H9 (cell line): ENCODE measurements at regions not wholly inside any gene's neighbourhood (a gene's known extent, or its start where the extent isn't known, plus 50 kb on each side); places are given as distances from the start of the nearest gene placed in this dataset.

Experiments
- DNase-seq: peaks from one replicate; pipeline ENCODE4 v3.0.0-alpha.2; 2017
- H2AFZ ChIP-seq: one replicate; pipeline ENCODE4 v1.6.1; 2013; ENCODE audit warnings: mild to moderate bottlenecking, low read length, control low read depth, moderate library complexity
- H2AK5ac ChIP-seq: 2 replicates; pipeline ENCODE4 v1.6.1; 2013; ENCODE audit warnings: low read length, control low read depth, mixed read lengths; ENCODE audit not compliant: insufficient read length
- H2BK120ac ChIP-seq: one replicate; pipeline ENCODE4 v1.6.1; 2013; ENCODE audit warnings: low read depth, mild to moderate bottlenecking, low read length, control low read depth, inconsistent platforms; ENCODE audit not compliant: poor library complexity, severe bottlenecking
- H2BK12ac ChIP-seq: 2 replicates; pipeline ENCODE4 v1.6.1; 2013; ENCODE audit warnings: low read length, control low read depth, mixed read lengths, low read depth; ENCODE audit not compliant: insufficient read length
- H2BK15ac ChIP-seq: 2 replicates; pipeline ENCODE4 v1.6.1; 2013; ENCODE audit warnings: low read depth, low read length, control low read depth
- H2BK20ac ChIP-seq: one replicate; pipeline ENCODE4 v1.6.1; 2013; ENCODE audit warnings: low read depth, mild to moderate bottlenecking, low read length, control low read depth, inconsistent platforms; ENCODE audit not compliant: poor library complexity, severe bottlenecking
- H2BK5ac ChIP-seq: 2 replicates; pipeline ENCODE4 v1.6.1; 2013; ENCODE audit warnings: low read length, control low read depth, mixed read lengths; ENCODE audit not compliant: insufficient read length
- H3K14ac ChIP-seq: 2 replicates; pipeline ENCODE4 v1.6.1; 2013; ENCODE audit warnings: low read length, control low read depth; ENCODE audit not compliant: insufficient read depth
- H3K18ac ChIP-seq: 2 replicates; pipeline ENCODE4 v1.6.1; 2013; ENCODE audit warnings: low read depth, mild to moderate bottlenecking, mixed read lengths, low read length, control low read depth; ENCODE audit not compliant: insufficient read length
- H3K23ac ChIP-seq: 2 replicates; pipeline ENCODE4 v1.6.1; 2013; ENCODE audit warnings: low read length, control low read depth, mixed read lengths, low read depth; ENCODE audit not compliant: insufficient read length
- H3K23me2 ChIP-seq: 2 replicates; pipeline ENCODE4 v1.6.1; 2013; ENCODE audit warnings: low read depth, mild to moderate bottlenecking, mixed read lengths, low read length, control low read depth; ENCODE audit not compliant: insufficient read length, poor library complexity, severe bottlenecking
- H3K27ac ChIP-seq: 2 replicates; pipeline ENCODE4 v1.5.1; 2013; ENCODE audit warnings: low read length, control low read depth, mixed read lengths, low read depth; ENCODE audit not compliant: insufficient read length
- H3K27me3 ChIP-seq: 2 replicates; pipeline ENCODE4 v1.6.1; 2013; ENCODE audit warnings: low read length, control low read depth, inconsistent platforms; ENCODE audit not compliant: insufficient read depth
- H3K4ac ChIP-seq: 2 replicates; pipeline ENCODE4 v1.6.1; 2013; ENCODE audit warnings: low read depth, mild to moderate bottlenecking, control low read depth, inconsistent platforms, low read length, moderate library complexity
- H3K4me1 ChIP-seq: 2 replicates; pipeline ENCODE4 v1.6.1; 2013; ENCODE audit warnings: low read length, control low read depth, inconsistent platforms; ENCODE audit not compliant: insufficient read depth
- H3K4me2 ChIP-seq: 2 replicates; pipeline ENCODE4 v1.6.1; 2013; ENCODE audit warnings: low read length, control low read depth, mixed read lengths; ENCODE audit not compliant: insufficient read length, insufficient read depth
- H3K56ac ChIP-seq: 2 replicates; pipeline ENCODE4 v1.6.1; 2013; ENCODE audit warnings: low read depth, mild to moderate bottlenecking, mixed read lengths, low read length, control low read depth; ENCODE audit not compliant: insufficient read length
- H3K79me1 ChIP-seq: 2 replicates; pipeline ENCODE4 v1.6.1; 2013; ENCODE audit warnings: low read depth, mild to moderate bottlenecking, moderate library complexity, low read length, control low read depth, inconsistent platforms; ENCODE audit not compliant: insufficient read depth, poor library complexity, severe bottlenecking
- H3K79me2 ChIP-seq: 2 replicates; pipeline ENCODE4 v1.6.1; 2013; ENCODE audit warnings: low read length, control low read depth, inconsistent platforms; ENCODE audit not compliant: insufficient read depth
- H3K9ac ChIP-seq: 2 replicates; pipeline ENCODE4 v1.6.1; 2013; ENCODE audit warnings: low read length, control low read depth, mixed read lengths; ENCODE audit not compliant: insufficient read length; ENCODE audit errors: extremely low read depth
- H3K9me3 ChIP-seq: one replicate; pipeline ENCODE4 v1.6.1; 2013; ENCODE audit warnings: low read depth, low read length, inconsistent platforms; ENCODE audit not compliant: control insufficient read depth
- H3T11ph ChIP-seq: one replicate; pipeline ENCODE4 v1.6.1; 2013; ENCODE audit warnings: mild to moderate bottlenecking, low read length, control low read depth, inconsistent platforms
- H4K20me1 ChIP-seq: one replicate; pipeline ENCODE4 v1.6.1; 2013; ENCODE audit not compliant: control insufficient read depth, insufficient read length, insufficient read depth
- H4K5ac ChIP-seq: 2 replicates; pipeline ENCODE4 v1.6.1; 2013; ENCODE audit warnings: low read depth, mild to moderate bottlenecking, mixed read lengths, low read length, control low read depth; ENCODE audit not compliant: insufficient read length
- H4K8ac ChIP-seq: replicated peaks from 2 replicates; pipeline ENCODE4 v1.6.1; 2013; ENCODE audit warnings: low read length, control low read depth, mixed read lengths, low read depth; ENCODE audit not compliant: insufficient read length
- H4K91ac ChIP-seq: 2 replicates; pipeline ENCODE4 v1.6.1; 2013; ENCODE audit warnings: low read depth, mild to moderate bottlenecking, moderate library complexity, mixed read lengths, low read length, control low read depth; ENCODE audit not compliant: insufficient read length
- H3K27ac Mint-ChIP-seq, 3 experiments: 2 replicates in 2 of 3; 3 replicates in 1 of 3; pipeline ENCODE4 v1.8.0; 2020 to 2021; ENCODE audit warnings: mixed read lengths in 3 of 3, mild to moderate bottlenecking in 1 of 3, moderate library complexity in 1 of 3
- H3K27me3 Mint-ChIP-seq: 2 replicates; pipeline ENCODE4 v1.8.0; 2021; ENCODE audit warnings: low read depth, mild to moderate bottlenecking, moderate library complexity, mixed read lengths
- H3K36me3 Mint-ChIP-seq, 3 experiments: 2 replicates in 2 of 3; 3 replicates in 1 of 3; pipeline ENCODE4 v1.8.0; 2020 to 2021; ENCODE audit warnings: low read depth in 3 of 3, mixed read lengths in 3 of 3; ENCODE audit not compliant: insufficient read depth in 1 of 3
- H3K4me1 Mint-ChIP-seq, 2 experiments: 2 replicates each; pipeline ENCODE4 v1.8.0; 2020; ENCODE audit warnings: mixed read lengths in 2 of 2
- H3K4me3 Mint-ChIP-seq, 2 experiments: 2 replicates in 1 of 2; 3 replicates in 1 of 2; pipeline ENCODE4 v1.8.0; 2020 to 2021; ENCODE audit warnings: mild to moderate bottlenecking in 2 of 2, mixed read lengths in 2 of 2, moderate library complexity in 1 of 2
- H3K9me3 Mint-ChIP-seq, 2 experiments: 2 replicates in 1 of 2; 3 replicates in 1 of 2; pipeline ENCODE4 v1.8.0; 2020; ENCODE audit warnings: mild to moderate bottlenecking in 2 of 2, mixed read lengths in 2 of 2, moderate library complexity in 1 of 2
- WGBS: extraction: QIAGEN DNeasy Blood & Tissue Kit; methylation state at CpG from one replicate; pipeline ENCODE4 v1.1.7; 2013; ENCODE audit warnings: missing lambda C conversion rate, low lambda C conversion rate, mixed read lengths; ENCODE audit not compliant: insufficient read length; ENCODE audit errors: extremely low coverage; 5-methylcytosine and 5-hydroxymethylcytosine counted together
- TF ChIP-seq, protein P1 (sequence below): fragments of 200-600 bp; sonication (generic); conservative IDR thresholded peaks from 3 replicates; pipeline ENCODE4 v1.8.0; 2021; ENCODE audit warnings: antibody characterized with exemption, mild to moderate bottlenecking

DNA sequence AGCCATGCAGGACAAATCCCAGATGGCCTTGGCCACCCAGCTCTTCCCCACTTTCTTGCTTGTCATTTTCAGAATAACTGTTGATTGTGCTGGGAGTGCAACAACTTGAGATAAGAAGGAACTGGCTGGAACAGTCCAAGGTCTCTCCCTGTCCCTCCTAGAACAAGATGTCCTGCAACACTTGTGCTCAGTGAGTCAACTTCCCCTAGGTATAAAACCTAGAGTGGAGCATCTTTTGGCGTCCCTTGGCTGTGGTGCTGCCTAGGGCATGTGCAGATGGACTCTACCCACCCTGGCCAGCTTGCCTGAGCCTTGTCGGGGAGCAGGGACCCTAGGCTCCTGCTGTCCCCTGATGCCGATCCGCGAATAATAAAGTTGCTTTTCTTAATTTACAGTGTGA lies 50.7 kb upstream of the SLC22A11 start:
- no CpG with 5 or more reads among the region's 5 CpGs for WGBS
- H4K20me1 ChIP-seq: no peaks in the 10 kb centered on the region

More for the DNA sequence above, 50.7 kb upstream of the SLC22A11 start:
- no peaks in the 10 kb centered on the region for H3K36me3 Mint-ChIP-seq
- Histone ChIP-seq H3K4me1 (no peaks in the 10 kb centered on the region), H2BK120ac (no peak overlapping the region), H3K79me2 (no peaks in the 10 kb centered on the region), H2BK5ac (no peak overlapping the region), H3K18ac (no peak overlapping the region), H2BK20ac (no peak overlapping the region), H4K5ac (no peak overlapping the region), H4K91ac (no peak overlapping the region), H3K4ac (no peak overlapping the region), H3K79me1 (no peaks in the 10 kb centered on the region), H3K27me3 (no peaks in the 10 kb centered on the region), H2BK12ac (no peak overlapping the region), H3T11ph (no peak overlapping the region), H3K14ac (no peak overlapping the region; the same call in 1 of the 2 replicates), H2BK15ac (no peak overlapping the region), H3K56ac (no peak overlapping the region), H3K27ac (no peak overlapping the region), H3K9me3 (no peaks in the 10 kb centered on the region), H3K23me2 (no peaks in the 10 kb centered on the region), H2AFZ (no peak overlapping the region), H3K4me2 (no peak overlapping the region), H4K8ac (no peak overlapping the region), H2AK5ac (no peak overlapping the region), H3K9ac (no peak overlapping the region), H3K23ac (no peak overlapping the region)
- TF ChIP-seq, protein P1, sequence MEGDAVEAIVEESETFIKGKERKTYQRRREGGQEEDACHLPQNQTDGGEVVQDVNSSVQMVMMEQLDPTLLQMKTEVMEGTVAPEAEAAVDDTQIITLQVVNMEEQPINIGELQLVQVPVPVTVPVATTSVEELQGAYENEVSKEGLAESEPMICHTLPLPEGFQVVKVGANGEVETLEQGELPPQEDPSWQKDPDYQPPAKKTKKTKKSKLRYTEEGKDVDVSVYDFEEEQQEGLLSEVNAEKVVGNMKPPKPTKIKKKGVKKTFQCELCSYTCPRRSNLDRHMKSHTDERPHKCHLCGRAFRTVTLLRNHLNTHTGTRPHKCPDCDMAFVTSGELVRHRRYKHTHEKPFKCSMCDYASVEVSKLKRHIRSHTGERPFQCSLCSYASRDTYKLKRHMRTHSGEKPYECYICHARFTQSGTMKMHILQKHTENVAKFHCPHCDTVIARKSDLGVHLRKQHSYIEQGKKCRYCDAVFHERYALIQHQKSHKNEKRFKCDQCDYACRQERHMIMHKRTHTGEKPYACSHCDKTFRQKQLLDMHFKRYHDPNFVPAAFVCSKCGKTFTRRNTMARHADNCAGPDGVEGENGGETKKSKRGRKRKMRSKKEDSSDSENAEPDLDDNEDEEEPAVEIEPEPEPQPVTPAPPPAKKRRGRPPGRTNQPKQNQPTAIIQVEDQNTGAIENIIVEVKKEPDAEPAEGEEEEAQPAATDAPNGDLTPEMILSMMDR: no peak
- no peak for DNase-seq
- no peak overlapping the region for H3K4me3 Mint-ChIP-seq
- H3K27ac Mint-ChIP-seq: no peak overlapping the region
- H3K4me1 Mint-ChIP-seq: no peaks in the 10 kb centered on the region
- H3K9me3 Mint-ChIP-seq: no peaks in the 10 kb centered on the region; a peak in 1 of 5 replicates
- peaks cover 47% of the 10 kb centered on the region for H3K27me3 Mint-ChIP-seq
